ENCODE measurements at regions not wholly inside any gene's neighbourhood (a gene's known extent, or its start where the extent isn't known, plus 50 kb on each side); places are given as distances from the start of the nearest gene placed in this dataset.

GRCh38 chr1:191889623-191890003 lies 268.6 kb upstream of the RGS18 start:
- Histone ChIP-seq H3K79me1 (ENCODE audit: low read depth, low read length) (no peaks in the 10 kb centered on the region), H3K36me3 (replicated peaks in 1 of 2; ENCODE audit: control insufficient read depth in 2 of 2, insufficient read depth in 2 of 2, low read length in 2 of 2) (no peaks in the 10 kb centered on the region), H4K8ac (ENCODE audit: low read depth, low read length) (no peak overlapping the region), H2AK5ac (ENCODE audit: low read depth, low read length) (no peak overlapping the region), H2BK5ac (ENCODE audit: low read length) (no peak overlapping the region), H3K4me1 (ENCODE audit: control insufficient read depth in 2 of 2, insufficient read depth in 1 of 2, low read depth in 1 of 2, low read length in 2 of 2) (no peaks in the 10 kb centered on the region), H2BK12ac (ENCODE audit: low read length) (no peak overlapping the region), H3K4me3 (ENCODE audit: low read length in 2 of 2) (no peak overlapping the region), H3K27ac (replicated peaks; ENCODE audit: low read length) (no peak overlapping the region), H2BK120ac (ENCODE audit: low read depth, low read length) (no peak overlapping the region), H3K18ac (ENCODE audit: low read length) (no peak overlapping the region), H3K9ac (ENCODE audit: low read depth, low read length, poor library complexity) (no peak overlapping the region), H3K9me3 (replicated peaks in 1 of 2; ENCODE audit: control insufficient read depth in 2 of 2, insufficient read depth in 1 of 2, low read depth in 1 of 2, low read length in 2 of 2) (no peaks in the 10 kb centered on the region), H3K4me2 (ENCODE audit: insufficient read depth, low read length, poor library complexity, severe bottlenecking) (no peak overlapping the region), H3K4ac (ENCODE audit: low read length) (no peak overlapping the region), H3K23ac (ENCODE audit: low read depth, low read length, poor library complexity) (no peak overlapping the region), H2AFZ (ENCODE audit: low read length) (no peak overlapping the region), H3K27me3 (ENCODE audit: control insufficient read depth in 3 of 3, insufficient read depth in 3 of 3, low read depth in 1 of 3, low read length in 3 of 3) (no peaks in the 10 kb centered on the region), H4K91ac (ENCODE audit: low read depth, low read length, poor library complexity) (no peak overlapping the region), H3K14ac (ENCODE audit: low read length) (no peak overlapping the region), H2BK15ac (ENCODE audit: low read length) (no peak overlapping the region)
- no CpG with 5 or more reads among the region's 3 CpGs for WGBS, 2 donors (ENCODE audit: extremely low coverage in 2 of 2, insufficient read length in 2 of 2, insufficient replicate concordance in 1 of 2)
- DNase-seq (ENCODE audit: low spot score), result no peak

GRCh38 chr1:191890433-191891088 lies 267.7 kb upstream of the RGS18 start:
- Histone ChIP-seq H3K18ac (ENCODE audit: low read length) (no peak overlapping the region), H2BK5ac (ENCODE audit: low read length) (no peak overlapping the region), H3K9me3 (replicated peaks in 1 of 2; ENCODE audit: control insufficient read depth in 2 of 2, insufficient read depth in 1 of 2, low read depth in 1 of 2, low read length in 2 of 2) (no peaks in the 10 kb centered on the region), H3K14ac (ENCODE audit: low read length) (no peak overlapping the region), H3K9ac (ENCODE audit: low read depth, low read length, poor library complexity) (no peak overlapping the region), H2AFZ (ENCODE audit: low read length) (no peak overlapping the region), H3K4me1 (ENCODE audit: control insufficient read depth in 2 of 2, insufficient read depth in 1 of 2, low read depth in 1 of 2, low read length in 2 of 2) (peaks cover 0 to 3% of the 10 kb centered on the region in 2 donors), H2BK12ac (ENCODE audit: low read length) (no peak overlapping the region), H3K27me3 (ENCODE audit: control insufficient read depth in 3 of 3, insufficient read depth in 3 of 3, low read depth in 1 of 3, low read length in 3 of 3) (no peaks in the 10 kb centered on the region), H4K91ac (ENCODE audit: low read depth, low read length, poor library complexity) (no peak overlapping the region), H4K8ac (ENCODE audit: low read depth, low read length) (no peak overlapping the region), H3K79me1 (ENCODE audit: low read depth, low read length) (no peaks in the 10 kb centered on the region), H3K23ac (ENCODE audit: low read depth, low read length, poor library complexity) (no peak overlapping the region), H2BK120ac (ENCODE audit: low read depth, low read length) (no peak overlapping the region), H2AK5ac (ENCODE audit: low read depth, low read length) (no peak overlapping the region), H2BK15ac (ENCODE audit: low read length) (no peak overlapping the region), H3K36me3 (replicated peaks in 1 of 2; ENCODE audit: control insufficient read depth in 2 of 2, insufficient read depth in 2 of 2, low read length in 2 of 2) (no peaks in the 10 kb centered on the region), H3K4ac (ENCODE audit: low read length) (no peak overlapping the region), H3K4me2 (ENCODE audit: insufficient read depth, low read length, poor library complexity, severe bottlenecking) (no peak overlapping the region), H3K4me3 (ENCODE audit: low read length in 2 of 2) (no peak overlapping the region), H3K27ac (replicated peaks; ENCODE audit: low read length) (no peak overlapping the region)
- DNase-seq (ENCODE audit: low spot score), result no peak
- no CpG with 5 or more reads among the region's 3 CpGs for WGBS, 2 donors (ENCODE audit: extremely low coverage in 2 of 2, insufficient read length in 2 of 2, insufficient replicate concordance in 1 of 2)

- H3K79me1 ChIP-seq (ENCODE audit: low read depth, low read length), result no peaks in the 10 kb centered on the region
Observed at GRCh38 chr1:191892716-191893115, 265.5 kb upstream of the RGS18 start.

GRCh38 chr1:191895049-191895448 lies 263.2 kb upstream of the RGS18 start:
- WGBS, 2 donors (ENCODE audit: extremely low coverage in 2 of 2, insufficient read length in 2 of 2, insufficient replicate concordance in 1 of 2), result no CpG with 5 or more reads among the region's 2 CpGs
- H4K91ac ChIP-seq (ENCODE audit: low read depth, low read length, poor library complexity), result no peak overlapping the region
- H2AFZ ChIP-seq (ENCODE audit: low read length), result no peak overlapping the region

More at GRCh38 chr1:191892716-191893115, 265.5 kb upstream of the RGS18 start:
- Histone ChIP-seq H2BK12ac (ENCODE audit: low read length) (no peak overlapping the region), H3K23ac (ENCODE audit: low read depth, low read length, poor library complexity) (no peak overlapping the region), H3K27me3 (ENCODE audit: control insufficient read depth in 3 of 3, insufficient read depth in 3 of 3, low read depth in 1 of 3, low read length in 3 of 3) (no peaks in the 10 kb centered on the region), H3K4ac (ENCODE audit: low read length) (no peak overlapping the region), H3K36me3 (replicated peaks in 1 of 2; ENCODE audit: control insufficient read depth in 2 of 2, insufficient read depth in 2 of 2, low read length in 2 of 2) (no peaks in the 10 kb centered on the region), H3K4me1 (ENCODE audit: control insufficient read depth in 2 of 2, insufficient read depth in 1 of 2, low read depth in 1 of 2, low read length in 2 of 2) (peaks cover 0 to 6% of the 10 kb centered on the region in 2 donors), H3K4me3 (ENCODE audit: low read length in 2 of 2) (no peak overlapping the region), H3K14ac (ENCODE audit: low read length) (no peak overlapping the region), H2BK120ac (ENCODE audit: low read depth, low read length) (no peak overlapping the region), H3K18ac (ENCODE audit: low read length) (no peak overlapping the region), H3K9ac (ENCODE audit: low read depth, low read length, poor library complexity) (no peak overlapping the region), H2AK5ac (ENCODE audit: low read depth, low read length) (no peak overlapping the region), H3K9me3 (replicated peaks in 1 of 2; ENCODE audit: control insufficient read depth in 2 of 2, insufficient read depth in 1 of 2, low read depth in 1 of 2, low read length in 2 of 2) (no peaks in the 10 kb centered on the region), H2AFZ (ENCODE audit: low read length) (no peak overlapping the region), H3K4me2 (ENCODE audit: insufficient read depth, low read length, poor library complexity, severe bottlenecking) (no peak overlapping the region), H4K8ac (ENCODE audit: low read depth, low read length) (no peak overlapping the region), H2BK5ac (ENCODE audit: low read length) (no peak overlapping the region), H3K27ac (replicated peaks; ENCODE audit: low read length) (no peak overlapping the region), H2BK15ac (ENCODE audit: low read length) (no peak overlapping the region), H4K91ac (ENCODE audit: low read depth, low read length, poor library complexity) (no peak overlapping the region)
- DNase-seq (ENCODE audit: low spot score), result no peak

More at GRCh38 chr1:191895049-191895448, 263.2 kb upstream of the RGS18 start:
- no peak overlapping the region for H2BK120ac ChIP-seq (ENCODE audit: low read depth, low read length)
- peaks cover 0 to 6% of the 10 kb centered on the region in 2 donors for H3K4me1 ChIP-seq (ENCODE audit: control insufficient read depth in 2 of 2, insufficient read depth in 1 of 2, low read depth in 1 of 2, low read length in 2 of 2)
- H3K4me3 ChIP-seq (ENCODE audit: low read length in 2 of 2), result no peak overlapping the region
- H3K4me2 ChIP-seq (ENCODE audit: insufficient read depth, low read length, poor library complexity, severe bottlenecking), result no peak overlapping the region
- H3K23ac ChIP-seq (ENCODE audit: low read depth, low read length, poor library complexity), result no peak overlapping the region
- no peaks in the 10 kb centered on the region for H3K9me3 ChIP-seq (replicated peaks in 1 of 2; ENCODE audit: control insufficient read depth in 2 of 2, insufficient read depth in 1 of 2, low read depth in 1 of 2, low read length in 2 of 2)
- no peak overlapping the region for H4K8ac ChIP-seq (ENCODE audit: low read depth, low read length)
- H3K4ac ChIP-seq (ENCODE audit: low read length), result no peak overlapping the region
- no peak overlapping the region for H2AK5ac ChIP-seq (ENCODE audit: low read depth, low read length)
- H3K36me3 ChIP-seq (replicated peaks in 1 of 2; ENCODE audit: control insufficient read depth in 2 of 2, insufficient read depth in 2 of 2, low read length in 2 of 2), result no peaks in the 10 kb centered on the region
- no peak overlapping the region for H2BK5ac ChIP-seq (ENCODE audit: low read length)
- H3K79me1 ChIP-seq (ENCODE audit: low read depth, low read length), result no peaks in the 10 kb centered on the region
- no peak for DNase-seq (ENCODE audit: low spot score)
- H3K27me3 ChIP-seq (ENCODE audit: control insufficient read depth in 3 of 3, insufficient read depth in 3 of 3, low read depth in 1 of 3, low read length in 3 of 3), result no peaks in the 10 kb centered on the region
- H3K18ac ChIP-seq (ENCODE audit: low read length), result no peak overlapping the region
- no peak overlapping the region for H2BK12ac ChIP-seq (ENCODE audit: low read length)
- no peak overlapping the region for H3K14ac ChIP-seq (ENCODE audit: low read length)
- H3K9ac ChIP-seq (ENCODE audit: low read depth, low read length, poor library complexity), result no peak overlapping the region
- no peak overlapping the region for H3K27ac ChIP-seq (replicated peaks; ENCODE audit: low read length)
- no peak overlapping the region for H2BK15ac ChIP-seq (ENCODE audit: low read length)

All from neuronal stem cell (in vitro differentiated cells).